Fibroblast of lung (primary cell): ENCODE measurements at regions not wholly inside any gene's neighbourhood (a gene's known extent, or its start where the extent isn't known, plus 50 kb on each side); places are given as distances from the start of the nearest gene placed in this dataset.

Experiments
- DNase-seq, 2 donors: peaks; one replicate each; pipeline versions ENCODE4 v3.0.0 to v3.0.0-alpha.2; 2010; ENCODE audit warnings: low read depth in 2 of 2
- H2AFZ ChIP-seq: 2 replicates; pipeline ENCODE4 v1.5.1; 2012; ENCODE audit warnings: low read length, control low read depth, inconsistent platforms
- H3K27ac ChIP-seq: 2 replicates; pipeline ENCODE4 v1.5.1; 2011; ENCODE audit warnings: low read length, control low read depth; ENCODE audit not compliant: insufficient read depth
- H3K27me3 ChIP-seq: 2 replicates; pipeline ENCODE4 v1.5.1; 2011; ENCODE audit warnings: mild to moderate bottlenecking, low read length; ENCODE audit not compliant: control insufficient read depth, insufficient read depth
- H3K36me3 ChIP-seq: 2 replicates; pipeline ENCODE4 v1.5.1; 2011; ENCODE audit warnings: low read length; ENCODE audit not compliant: control insufficient read depth, insufficient read depth
- H3K4me1 ChIP-seq: 2 replicates; pipeline ENCODE4 v1.5.1; 2011; ENCODE audit warnings: low read length; ENCODE audit not compliant: control insufficient read depth, insufficient read depth; ENCODE audit errors: extremely low read depth
- H3K4me2 ChIP-seq: 2 replicates; pipeline ENCODE4 v1.5.1; 2011; ENCODE audit warnings: low read length, control low read depth; ENCODE audit not compliant: insufficient read depth; ENCODE audit errors: extremely low read depth
- H3K4me3 ChIP-seq, 4 experiments: fragments of 200-600 bp in 1 of 4; sonication (generic) in 1 of 4; replicated peaks in 1 of 4; 2 replicates each; pipeline ENCODE4 v1.5.1; 2011 to 2016; ENCODE audit warnings: low read length in 4 of 4, low read depth in 3 of 4, mild to moderate bottlenecking in 3 of 4, control low read depth in 2 of 4, inconsistent platforms in 1 of 4, mixed read lengths in 1 of 4; ENCODE audit not compliant: insufficient read depth in 1 of 4; ENCODE audit errors: control extremely low read depth in 1 of 4
- H3K79me2 ChIP-seq: 2 replicates; pipeline ENCODE4 v1.5.1; 2012; ENCODE audit warnings: mild to moderate bottlenecking, low read length, inconsistent platforms; ENCODE audit not compliant: control insufficient read depth, insufficient read depth
- H3K9ac ChIP-seq: 2 replicates; pipeline ENCODE4 v1.5.1; 2011; ENCODE audit warnings: mild to moderate bottlenecking, low read length, control low read depth; ENCODE audit not compliant: insufficient read depth
- H3K9me3 ChIP-seq: 2 replicates; pipeline ENCODE4 v1.5.1; 2012; ENCODE audit warnings: low read depth, low read length; ENCODE audit not compliant: control insufficient read depth, insufficient read depth
- H4K20me1 ChIP-seq: 2 replicates; pipeline ENCODE4 v1.5.1; 2011; ENCODE audit warnings: low read length; ENCODE audit not compliant: control insufficient read depth, insufficient read depth; ENCODE audit errors: extremely low read depth
- EZH2 ChIP-seq: IDR thresholded peaks from 2 replicates; pipeline ENCODE4 v1.5.1; 2012; ENCODE audit warnings: low read length, control low read depth, mild to moderate bottlenecking; ENCODE audit errors: missing control alignments
- TF ChIP-seq, protein P1 (sequence below), 2 donors: IDR thresholded peaks in 1 of 2; conservative IDR thresholded peaks in 1 of 2; 1 replicate in 1 of 2; 2 replicates in 1 of 2; pipeline ENCODE4 v1.5.1; 2011 to 2012; ENCODE audit warnings: low read length in 2 of 2, control low read depth in 1 of 2, inconsistent platforms in 1 of 2, low read depth in 1 of 2, mild to moderate bottlenecking in 1 of 2

DNA sequence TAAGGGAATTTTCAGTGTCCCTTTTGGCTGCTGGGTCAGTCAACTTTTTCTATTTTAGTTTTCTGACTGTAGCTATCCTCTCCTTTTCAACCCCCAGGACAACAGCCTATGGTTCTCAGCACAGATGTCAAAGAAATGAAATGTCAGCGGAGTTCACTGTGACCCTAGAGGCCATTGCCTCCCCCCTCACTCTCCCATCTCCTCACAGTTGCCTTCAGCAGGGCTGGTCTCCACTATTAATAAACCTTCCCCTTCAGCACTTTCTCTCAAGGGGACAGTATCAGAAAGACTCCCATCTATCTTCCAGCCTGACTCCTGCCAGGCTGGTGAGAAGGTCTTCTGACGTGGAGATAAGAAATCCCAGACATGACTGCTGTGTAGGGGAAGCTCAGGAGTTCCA lies 137.1 kb upstream of the WSCD2 start:
- DNase-seq = no peak
- no peak overlapping the region for H3K4me2 ChIP-seq
- H3K9me3 ChIP-seq = no peaks in the 10 kb centered on the region
- H3K79me2 ChIP-seq = no peaks in the 10 kb centered on the region
- no peak overlapping the region for H3K4me3 ChIP-seq
- no peak overlapping the region for H3K27ac ChIP-seq
- H4K20me1 ChIP-seq = no peaks in the 10 kb centered on the region
- H2AFZ ChIP-seq = no peak overlapping the region
- no peaks in the 10 kb centered on the region for H3K27me3 ChIP-seq
- H3K4me1 ChIP-seq = no peaks in the 10 kb centered on the region
- TF ChIP-seq EZH2 = no peak
- TF ChIP-seq, protein P1, sequence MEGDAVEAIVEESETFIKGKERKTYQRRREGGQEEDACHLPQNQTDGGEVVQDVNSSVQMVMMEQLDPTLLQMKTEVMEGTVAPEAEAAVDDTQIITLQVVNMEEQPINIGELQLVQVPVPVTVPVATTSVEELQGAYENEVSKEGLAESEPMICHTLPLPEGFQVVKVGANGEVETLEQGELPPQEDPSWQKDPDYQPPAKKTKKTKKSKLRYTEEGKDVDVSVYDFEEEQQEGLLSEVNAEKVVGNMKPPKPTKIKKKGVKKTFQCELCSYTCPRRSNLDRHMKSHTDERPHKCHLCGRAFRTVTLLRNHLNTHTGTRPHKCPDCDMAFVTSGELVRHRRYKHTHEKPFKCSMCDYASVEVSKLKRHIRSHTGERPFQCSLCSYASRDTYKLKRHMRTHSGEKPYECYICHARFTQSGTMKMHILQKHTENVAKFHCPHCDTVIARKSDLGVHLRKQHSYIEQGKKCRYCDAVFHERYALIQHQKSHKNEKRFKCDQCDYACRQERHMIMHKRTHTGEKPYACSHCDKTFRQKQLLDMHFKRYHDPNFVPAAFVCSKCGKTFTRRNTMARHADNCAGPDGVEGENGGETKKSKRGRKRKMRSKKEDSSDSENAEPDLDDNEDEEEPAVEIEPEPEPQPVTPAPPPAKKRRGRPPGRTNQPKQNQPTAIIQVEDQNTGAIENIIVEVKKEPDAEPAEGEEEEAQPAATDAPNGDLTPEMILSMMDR (conservative IDR thresholded peaks at IDR 0.05 in 1 of 2, IDR thresholded peaks at IDR 0.05 in 1 of 2; ENCODE audit: low read depth in 1 of 2, low read length in 2 of 2) = no peak
- no peak overlapping the region for H3K9ac ChIP-seq
- no peaks in the 10 kb centered on the region for H3K36me3 ChIP-seq

DNA sequence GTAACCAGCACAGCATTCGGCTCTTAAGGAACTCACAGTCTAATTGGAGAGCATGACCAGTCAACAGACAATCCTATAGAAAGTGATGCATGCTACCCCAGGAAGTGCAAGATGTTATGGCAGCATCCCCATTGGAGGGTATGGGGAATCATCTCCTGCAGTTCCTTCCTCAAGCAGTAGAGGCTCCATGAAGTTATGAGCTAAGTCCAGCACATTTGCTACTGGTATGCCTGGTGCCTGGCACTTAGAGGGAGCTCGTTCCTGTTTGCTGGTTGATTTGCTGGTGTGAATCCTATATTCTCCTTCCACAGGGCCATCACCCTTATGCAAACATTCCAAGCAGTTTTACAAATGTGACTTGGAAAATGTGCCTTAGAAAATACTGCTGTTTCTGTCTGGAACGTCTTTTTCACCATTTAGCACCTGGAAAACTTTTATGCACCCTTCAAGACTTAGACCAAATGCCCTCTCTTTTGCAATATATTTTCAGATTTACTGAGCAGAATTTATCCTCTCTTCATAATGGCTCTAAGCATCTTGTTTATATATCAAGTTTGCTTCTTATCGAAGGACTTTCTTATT lies 136.1 kb upstream of the WSCD2 start:
- Histone ChIP-seq H3K79me2 (no peaks in the 10 kb centered on the region), H3K4me1 (no peaks in the 10 kb centered on the region), H3K4me2 (no peak overlapping the region), H2AFZ (no peak overlapping the region), H3K4me3 (no peak overlapping the region), H3K27me3 (no peaks in the 10 kb centered on the region), H3K9ac (no peak overlapping the region), H3K9me3 (no peaks in the 10 kb centered on the region), H3K27ac (no peak overlapping the region), H4K20me1 (no peaks in the 10 kb centered on the region), H3K36me3 (no peaks in the 10 kb centered on the region)
- DNase-seq = peak; percentile 1 to 15
- TF ChIP-seq, protein P1 (conservative IDR thresholded peaks at IDR 0.05 in 1 of 2, IDR thresholded peaks at IDR 0.05 in 1 of 2; ENCODE audit: low read depth in 1 of 2, low read length in 2 of 2) = peak in 1 of 2 donors; percentile 13
- no peak for TF ChIP-seq EZH2

DNA sequence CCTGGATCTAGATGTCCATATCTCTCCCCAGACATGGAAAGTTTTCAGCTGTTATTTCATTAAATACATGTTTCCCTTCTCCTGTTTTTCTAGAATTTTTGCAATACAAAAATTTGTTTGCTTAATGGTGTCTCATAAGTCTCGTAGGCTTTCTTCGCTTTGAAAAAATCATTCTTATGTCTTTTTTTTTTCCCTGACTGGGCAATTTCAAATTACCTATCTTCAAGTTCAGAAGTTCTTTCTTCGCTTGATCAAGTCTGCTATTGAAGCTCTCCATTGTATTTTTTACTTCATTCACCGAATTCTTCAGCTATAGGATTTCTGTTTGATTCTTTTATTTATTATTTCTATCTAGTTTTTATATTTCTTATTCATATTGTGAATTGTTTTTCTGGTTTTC lies 130.2 kb upstream of the WSCD2 start:
- Histone ChIP-seq H3K4me3 (no peak overlapping the region), H3K9ac (no peak overlapping the region), H3K79me2 (no peaks in the 10 kb centered on the region), H3K9me3 (no peaks in the 10 kb centered on the region), H3K27ac (no peak overlapping the region), H3K27me3 (no peaks in the 10 kb centered on the region), H4K20me1 (no peaks in the 10 kb centered on the region), H3K36me3 (no peaks in the 10 kb centered on the region), H2AFZ (no peak overlapping the region), H3K4me1 (no peaks in the 10 kb centered on the region), H3K4me2 (no peak overlapping the region)
- no peak for DNase-seq
- TF ChIP-seq, protein P1 (conservative IDR thresholded peaks at IDR 0.05 in 1 of 2, IDR thresholded peaks at IDR 0.05 in 1 of 2; ENCODE audit: low read depth in 1 of 2, low read length in 2 of 2) = no peak
- TF ChIP-seq EZH2 = no peak
